HEK293T (cell line): ENCODE measurements at regions not wholly inside any gene's neighbourhood (a gene's known extent, or its start where the extent isn't known, plus 50 kb on each side); places are given as distances from the start of the nearest gene placed in this dataset.

Experiments
- BHLHE40 ChIP-seq: fragments of 450-650 bp; IDR thresholded peaks from 2 replicates; pipeline ENCODE4 v1.6.1; 2016; ENCODE audit warnings: mild to moderate bottlenecking, moderate library complexity, borderline replicate concordance
- FOXA1 ChIP-seq: fragments of 450-650 bp; IDR thresholded peaks from 2 replicates; pipeline ENCODE4 v1.6.1; 2016; ENCODE audit warnings: mild to moderate bottlenecking
- FOXM1 ChIP-seq: fragments of 450-650 bp; IDR thresholded peaks from 2 replicates; pipeline ENCODE4 v1.6.1; 2017; ENCODE audit warnings: mild to moderate bottlenecking, borderline replicate concordance
- L3MBTL2 ChIP-seq: fragments of 450-650 bp; conservative IDR thresholded peaks from 2 replicates; pipeline ENCODE4 v1.6.1; 2016; ENCODE audit warnings: mild to moderate bottlenecking
- NFRKB ChIP-seq: fragments of 450-650 bp; IDR thresholded peaks from 2 replicates; pipeline ENCODE4 v1.6.1; 2016; ENCODE audit warnings: mild to moderate bottlenecking, moderate library complexity
- PKNOX1 ChIP-seq: fragments of 450-650 bp; IDR thresholded peaks from 2 replicates; pipeline ENCODE4 v1.6.1; 2016
- SP1 ChIP-seq: fragments of 450-650 bp; IDR thresholded peaks from 2 replicates; pipeline ENCODE4 v1.6.1; 2017
- SUZ12 ChIP-seq: fragments of 450-650 bp; IDR thresholded peaks from 2 replicates; pipeline ENCODE4 v1.6.1; 2016; ENCODE audit warnings: mild to moderate bottlenecking
- TARDBP ChIP-seq: fragments of 450-650 bp; IDR thresholded peaks from 2 replicates; pipeline ENCODE4 v1.6.1; 2016

DNA sequence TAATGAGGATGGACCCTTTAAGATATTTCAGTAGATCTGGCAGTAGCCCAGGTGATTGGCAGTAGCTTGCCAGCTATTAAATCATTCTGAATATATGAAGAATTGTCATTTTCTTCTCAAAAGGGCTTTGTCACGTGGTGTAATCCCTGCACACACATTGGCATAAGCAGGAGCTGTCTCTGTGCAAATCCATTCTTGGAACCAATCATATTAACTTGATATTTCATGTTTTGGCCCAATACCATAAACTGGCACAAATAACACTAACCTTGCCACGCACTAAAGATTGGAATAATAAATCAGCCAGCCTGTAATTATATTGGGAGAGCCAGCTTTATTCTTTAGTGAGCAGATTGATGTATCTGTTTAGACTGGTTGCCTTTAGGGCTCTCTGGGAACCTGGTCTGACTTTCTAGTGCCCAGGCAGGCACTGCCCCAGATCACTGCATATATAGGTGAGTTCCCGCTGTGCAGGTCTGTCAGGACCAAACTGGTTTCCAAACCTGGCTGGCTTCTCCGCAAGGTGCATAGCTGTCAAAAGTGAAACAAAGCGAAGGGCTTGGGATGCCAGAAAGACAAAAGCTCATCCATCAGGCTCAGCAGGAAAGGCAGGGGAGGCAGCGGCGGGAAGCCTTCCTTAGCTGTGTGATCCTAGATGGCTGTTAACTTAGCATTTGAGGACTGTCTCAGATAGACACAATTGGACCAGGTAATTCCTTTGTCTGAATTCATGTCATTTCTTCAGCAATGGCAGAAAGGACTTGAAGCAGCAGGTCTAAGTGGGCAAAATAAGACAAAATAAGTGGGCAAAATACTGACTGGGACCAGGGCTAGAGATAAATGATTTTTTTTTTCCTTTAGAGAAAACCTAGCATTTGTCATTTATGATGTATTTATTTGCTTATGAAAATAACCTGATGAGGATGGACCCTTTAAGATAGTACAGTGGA, 128.8 kb upstream of the DYRK2 start:
- TF ChIP-seq PKNOX1 (no peak), TARDBP (no peak), NFRKB (no peak), SUZ12 (no peak), SP1 (no peak), L3MBTL2 (no peak), FOXM1 (no peak), FOXA1 (no peak), BHLHE40 (no peak)
